BJ (cell line): ENCODE measurements at regions not wholly inside any gene's neighbourhood (a gene's known extent, or its start where the extent isn't known, plus 50 kb on each side); places are given as distances from the start of the nearest gene placed in this dataset.

Experiments used
- CTCF ChIA-PET: fragments of 350-600 bp; formaldehyde crosslinking; extraction: SDS; loops from one replicate; lab custom pipeline; 2021; ENCODE audit warnings: antibody characterized with exemption, inconsistent platforms; lab: Yijun Ruan, JAX
- POLR2A ChIA-PET: fragments of 300-600 bp; sonication (Branson Sonifier 250); formaldehyde crosslinking; extraction: SDS; loops from one replicate; lab custom pipeline; 2021; ENCODE audit warnings: antibody characterized with exemption; lab: Charles Lee
- DNase-seq: peaks from one replicate; pipeline ENCODE4 v3.0.0-alpha.2; 2011; ENCODE audit warnings: low read depth
- H3K27me3 ChIP-seq: 2 replicates; pipeline ENCODE4 v1.6.0; 2011; ENCODE audit warnings: low read length; ENCODE audit not compliant: control insufficient read depth, insufficient read depth
- H3K36me3 ChIP-seq: 2 replicates; pipeline ENCODE4 v1.5.1; 2011; ENCODE audit warnings: low read length; ENCODE audit not compliant: control insufficient read depth, insufficient read depth
- H3K4me3 ChIP-seq: 2 replicates; pipeline ENCODE4 v1.5.1; 2011; ENCODE audit warnings: low read depth, mild to moderate bottlenecking, control low read depth, low read length
- TF ChIP-seq, protein P1 (sequence below): IDR thresholded peaks from 2 replicates; pipeline ENCODE4 v1.5.1; 2011; ENCODE audit warnings: low read depth, mild to moderate bottlenecking, control low read depth, inconsistent platforms, low read length, moderate library complexity; ENCODE audit not compliant: insufficient read depth

DNA sequence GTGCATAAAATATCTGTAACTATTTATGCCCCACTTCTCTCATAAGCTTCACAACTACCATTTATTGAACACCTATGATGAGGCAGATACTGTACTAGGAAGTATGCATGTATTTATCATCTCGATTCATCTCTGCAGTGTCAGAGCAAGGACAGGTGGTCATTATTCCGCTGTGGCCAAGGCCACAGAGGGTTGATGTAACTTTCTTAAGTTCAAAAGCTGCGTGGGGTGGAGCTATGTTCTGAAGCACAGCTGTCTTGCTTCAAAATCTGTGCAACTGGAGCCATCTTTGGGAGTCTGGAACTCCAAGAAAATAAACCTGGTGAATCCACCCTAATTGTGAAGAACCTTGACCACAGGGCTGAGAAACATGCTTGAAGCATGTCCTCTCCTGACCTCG, 60.2 kb upstream of the HMGXB4 start:
- TF ChIP-seq, protein P1, sequence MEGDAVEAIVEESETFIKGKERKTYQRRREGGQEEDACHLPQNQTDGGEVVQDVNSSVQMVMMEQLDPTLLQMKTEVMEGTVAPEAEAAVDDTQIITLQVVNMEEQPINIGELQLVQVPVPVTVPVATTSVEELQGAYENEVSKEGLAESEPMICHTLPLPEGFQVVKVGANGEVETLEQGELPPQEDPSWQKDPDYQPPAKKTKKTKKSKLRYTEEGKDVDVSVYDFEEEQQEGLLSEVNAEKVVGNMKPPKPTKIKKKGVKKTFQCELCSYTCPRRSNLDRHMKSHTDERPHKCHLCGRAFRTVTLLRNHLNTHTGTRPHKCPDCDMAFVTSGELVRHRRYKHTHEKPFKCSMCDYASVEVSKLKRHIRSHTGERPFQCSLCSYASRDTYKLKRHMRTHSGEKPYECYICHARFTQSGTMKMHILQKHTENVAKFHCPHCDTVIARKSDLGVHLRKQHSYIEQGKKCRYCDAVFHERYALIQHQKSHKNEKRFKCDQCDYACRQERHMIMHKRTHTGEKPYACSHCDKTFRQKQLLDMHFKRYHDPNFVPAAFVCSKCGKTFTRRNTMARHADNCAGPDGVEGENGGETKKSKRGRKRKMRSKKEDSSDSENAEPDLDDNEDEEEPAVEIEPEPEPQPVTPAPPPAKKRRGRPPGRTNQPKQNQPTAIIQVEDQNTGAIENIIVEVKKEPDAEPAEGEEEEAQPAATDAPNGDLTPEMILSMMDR: no peak
- no peaks in the 10 kb centered on the region; the same call in 1 of the 2 replicates for H3K27me3 ChIP-seq
- ChIA-PET CTCF (interaction anchor here (1.0 kb wide), 1 partner anchor 18 kb away, joined by 3 read pairs; no protein-coding TSS in a partner anchor), POLR2A (interaction anchor here (0.6 kb wide), 1 partner anchor 339 kb away, joined by 7 read pairs; no protein-coding TSS in a partner anchor)
- DNase-seq: no peak
- H3K36me3 ChIP-seq: no peaks in the 10 kb centered on the region
- H3K4me3 ChIP-seq: no peak overlapping the region

DNA sequence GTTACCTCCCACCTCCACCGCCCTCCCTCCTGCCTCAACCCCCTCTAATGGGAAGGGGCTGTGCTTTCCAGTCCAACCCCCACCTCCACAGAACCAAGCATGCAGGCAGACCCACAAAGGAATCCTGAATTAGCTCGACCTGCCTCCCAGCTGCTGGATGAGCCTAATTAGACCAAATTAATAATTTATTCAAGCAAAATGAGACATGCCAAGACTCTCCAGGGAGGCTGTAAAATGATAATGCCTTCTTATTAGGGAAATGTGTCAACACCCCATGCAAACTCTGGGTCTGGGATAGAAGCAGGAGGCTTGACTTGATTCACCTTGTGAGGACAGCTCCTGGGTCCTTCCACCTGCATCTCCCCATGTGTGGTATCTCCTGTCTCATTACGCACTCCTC, 59.4 kb upstream of the HMGXB4 start:
- POLR2A ChIA-PET: no interaction called here
- Histone ChIP-seq H3K4me3 (no peak overlapping the region), H3K36me3 (no peaks in the 10 kb centered on the region), H3K27me3 (no peaks in the 10 kb centered on the region; the same call in 1 of the 2 replicates)
- DNase-seq: no peak
- CTCF ChIA-PET: no interaction called here
- TF ChIP-seq, protein P1: no peak

DNA sequence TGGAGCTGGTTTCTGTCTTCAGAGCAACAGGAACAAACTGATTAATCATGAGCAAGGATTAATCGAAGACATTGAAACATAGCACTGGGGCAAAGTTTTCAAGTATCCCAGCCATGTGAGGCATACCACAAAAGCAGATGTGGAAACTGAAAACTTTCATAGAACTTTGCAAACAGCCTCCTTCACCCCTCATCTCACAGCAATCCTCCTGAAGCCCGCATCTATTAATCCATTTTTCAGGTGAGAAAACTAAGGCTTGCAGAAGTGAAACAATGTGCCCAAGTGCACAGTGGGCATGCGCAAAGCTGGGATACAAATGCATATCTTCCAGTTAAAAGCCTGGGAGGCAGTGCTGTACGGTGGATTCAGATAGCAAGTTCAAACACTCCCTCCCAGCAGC, 58.6 kb upstream of the HMGXB4 start:
- no peaks in the 10 kb centered on the region; the same call in 1 of the 2 replicates for H3K27me3 ChIP-seq
- H3K4me3 ChIP-seq: no peak overlapping the region
- POLR2A ChIA-PET: no interaction called here
- H3K36me3 ChIP-seq: no peaks in the 10 kb centered on the region
- TF ChIP-seq, protein P1: no peak
- CTCF ChIA-PET: no interaction called here
- no peak for DNase-seq

DNA sequence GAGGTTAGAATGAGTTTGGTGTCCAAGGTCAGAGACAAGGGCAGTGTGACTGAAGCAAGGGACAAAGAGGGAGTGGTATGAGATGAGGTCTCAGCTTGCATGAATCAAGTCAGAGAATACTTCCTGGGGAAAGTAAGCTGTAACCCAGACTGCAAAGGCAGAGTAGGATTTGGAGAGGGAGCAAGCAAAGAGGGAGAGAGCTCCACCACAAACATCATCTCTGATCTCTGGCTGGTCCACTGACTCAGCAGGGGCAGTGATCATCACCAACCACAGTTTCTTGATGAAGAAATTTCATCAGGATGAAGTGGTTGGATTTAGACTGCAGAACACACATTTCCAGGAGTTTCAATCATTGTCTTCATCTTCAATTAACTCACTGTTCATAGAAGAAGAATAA, 54.9 kb upstream of the HMGXB4 start:
- TF ChIP-seq, protein P1: no peak
- ChIA-PET CTCF (no interaction called here), POLR2A (no interaction called here)
- Histone ChIP-seq H3K36me3 (no peaks in the 10 kb centered on the region), H3K27me3 (no peaks in the 10 kb centered on the region; the same call in 1 of the 2 replicates), H3K4me3 (no peak overlapping the region)
- no peak for DNase-seq

DNA sequence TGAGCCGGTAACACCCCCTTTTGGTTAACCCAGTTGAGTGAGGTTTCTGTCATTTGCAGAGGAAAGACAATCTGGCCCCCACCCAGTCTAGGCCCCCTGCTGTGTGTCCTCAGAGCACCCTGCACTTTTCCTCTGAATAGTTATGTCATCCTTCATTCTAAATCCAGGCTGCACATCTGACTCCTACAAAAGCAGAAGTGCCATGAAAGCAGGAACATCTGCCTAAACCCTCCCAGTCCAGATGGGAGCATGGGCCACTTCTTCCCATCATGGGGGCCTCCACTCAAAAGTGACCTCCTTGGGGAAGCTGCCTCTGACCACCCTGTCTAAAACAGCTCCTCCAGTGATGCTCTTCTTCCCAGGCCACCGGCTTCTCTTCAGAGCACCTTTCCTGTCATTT, 53.7 kb upstream of the HMGXB4 start:
- CTCF ChIA-PET: no interaction called here
- Histone ChIP-seq H3K4me3 (no peak overlapping the region), H3K36me3 (no peaks in the 10 kb centered on the region), H3K27me3 (no peaks in the 10 kb centered on the region)
- POLR2A ChIA-PET: no interaction called here
- DNase-seq: no peak
- TF ChIP-seq, protein P1: no peak
